GM18858 (cell line): ENCODE measurements at regions not wholly inside any gene's neighbourhood (a gene's known extent, or its start where the extent isn't known, plus 50 kb on each side); places are given as distances from the start of the nearest gene placed in this dataset.

Experiments used
- ATAC-seq: cut with Tn5 transposase; IDR thresholded peaks from one replicate; pipeline ENCODE4 v1.9.1; 2021; ENCODE audit not compliant: unreplicated experiment

DNA sequence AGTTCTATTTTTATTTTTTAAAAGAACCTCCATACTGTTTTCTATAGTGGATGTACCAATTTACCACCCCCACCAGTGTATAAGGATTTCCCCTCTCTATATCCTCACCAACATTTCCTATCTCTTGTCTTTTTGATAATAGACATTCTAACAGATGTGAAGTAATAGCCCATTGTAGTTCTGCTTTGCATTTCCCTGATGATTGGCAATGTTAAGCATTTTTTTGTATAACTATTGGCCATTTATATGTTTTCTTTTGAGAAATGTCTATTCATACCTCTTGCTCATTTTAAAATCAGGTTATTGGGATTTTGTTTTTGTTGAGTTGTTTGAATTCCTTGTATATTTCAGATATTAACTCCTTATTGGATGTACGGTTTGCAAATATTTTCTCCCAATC, 251.1 kb upstream of the HTR2C start:
- no peak for ATAC-seq

DNA sequence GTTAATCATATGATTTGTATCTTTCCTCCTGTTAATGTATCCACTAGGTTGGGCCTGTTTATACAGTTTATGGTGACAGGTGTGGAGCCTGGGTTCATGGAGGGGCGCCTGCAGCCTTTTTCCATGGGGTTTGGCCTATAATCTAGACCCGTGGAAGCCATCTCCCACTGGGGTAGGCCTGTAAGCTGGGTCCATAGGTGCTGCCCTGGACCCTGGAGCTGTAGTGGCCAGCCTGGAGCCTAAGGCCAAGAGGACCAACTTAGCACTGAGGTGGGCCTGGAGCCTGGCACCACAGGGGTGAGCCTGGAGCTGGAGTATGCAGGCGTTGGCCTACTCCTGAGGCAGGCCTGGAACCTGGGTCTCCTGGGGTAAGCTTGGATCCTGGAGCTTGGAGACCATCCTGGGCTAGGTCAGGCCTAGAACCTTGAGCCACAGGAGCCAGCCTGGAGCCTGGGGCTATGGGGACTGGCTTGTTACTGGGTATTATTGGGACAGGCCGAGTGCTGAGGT, 249.4 kb upstream of the HTR2C start:
- no peak for ATAC-seq

DNA sequence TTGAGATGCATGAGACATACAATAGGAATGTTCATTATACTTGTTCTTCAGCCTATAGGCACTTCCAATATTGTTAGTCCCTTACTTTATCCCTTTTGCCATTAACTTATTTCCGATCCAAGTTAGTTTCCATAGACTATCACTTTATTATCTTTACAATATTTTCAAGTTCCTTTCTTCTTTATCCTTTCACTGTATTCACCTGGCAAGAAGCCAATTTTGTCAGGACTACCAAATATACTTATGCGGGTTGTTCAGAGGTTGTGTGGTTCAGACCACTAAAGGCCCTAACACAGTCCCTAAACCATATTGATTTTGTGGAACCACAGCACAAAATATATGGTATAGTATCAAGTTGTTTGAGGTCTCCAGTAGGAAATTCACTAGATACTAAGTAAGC, 245.0 kb upstream of the HTR2C start:
- no peak for ATAC-seq

DNA sequence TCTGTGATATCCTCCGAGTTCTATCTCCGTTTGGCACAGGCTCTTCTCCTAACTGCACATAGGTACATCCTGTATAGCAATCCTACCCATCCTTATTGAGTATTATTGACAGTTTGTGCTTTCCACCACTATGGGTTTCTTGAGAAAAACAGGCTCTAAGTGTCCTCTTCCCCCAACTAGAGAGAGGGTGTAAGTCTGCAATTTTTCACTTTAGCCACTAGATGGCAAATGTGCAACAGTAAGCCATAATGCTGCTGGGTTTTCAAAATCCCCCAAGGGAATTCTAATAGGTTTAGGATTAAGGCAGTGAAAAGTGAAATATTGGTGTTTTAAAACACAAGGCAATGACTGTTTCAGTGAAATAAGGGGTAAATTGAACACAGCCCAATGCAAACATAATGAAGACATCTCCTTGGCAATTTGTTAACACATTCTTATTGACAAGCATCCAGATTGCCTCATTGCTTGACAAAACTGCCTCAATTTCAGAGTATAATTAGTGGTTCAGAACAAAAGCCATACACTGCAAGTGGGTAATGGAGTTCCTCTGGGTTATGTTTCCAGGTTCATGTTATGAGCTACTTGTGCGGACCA, 239.0 kb upstream of the HTR2C start:
- ATAC-seq, result peak; percentile 97

DNA sequence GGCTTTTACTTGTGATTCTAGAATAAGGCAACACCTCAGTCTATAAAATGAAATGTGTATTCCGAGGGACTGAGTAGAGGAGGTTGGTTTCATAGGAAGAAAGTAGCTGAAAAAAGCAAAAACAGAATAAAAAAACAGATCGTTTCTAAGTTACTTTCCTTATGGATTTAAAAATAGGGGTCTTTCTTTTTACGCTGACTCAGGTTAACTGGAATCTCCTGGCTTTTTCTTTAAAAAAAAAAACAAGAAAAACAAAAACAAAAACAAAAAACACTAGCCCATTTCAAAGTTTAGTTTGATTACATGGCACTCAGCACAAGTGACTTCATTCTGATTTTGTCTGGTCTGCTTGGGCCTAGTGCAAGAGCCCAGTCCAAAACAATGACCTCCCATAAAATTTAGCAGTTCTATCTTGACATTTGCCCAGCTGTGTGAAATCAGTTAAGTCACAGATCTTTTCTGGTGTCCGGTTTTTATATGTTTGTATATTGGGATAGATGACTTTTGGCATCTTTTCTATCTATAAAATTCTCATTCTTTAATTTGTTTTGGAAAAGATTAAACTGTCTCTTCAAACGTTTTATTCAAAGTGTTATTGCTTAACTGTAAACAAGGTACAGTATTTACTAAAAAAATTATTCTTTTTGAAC, 222.7 kb upstream of the HTR2C start:
- ATAC-seq, result no peak

DNA sequence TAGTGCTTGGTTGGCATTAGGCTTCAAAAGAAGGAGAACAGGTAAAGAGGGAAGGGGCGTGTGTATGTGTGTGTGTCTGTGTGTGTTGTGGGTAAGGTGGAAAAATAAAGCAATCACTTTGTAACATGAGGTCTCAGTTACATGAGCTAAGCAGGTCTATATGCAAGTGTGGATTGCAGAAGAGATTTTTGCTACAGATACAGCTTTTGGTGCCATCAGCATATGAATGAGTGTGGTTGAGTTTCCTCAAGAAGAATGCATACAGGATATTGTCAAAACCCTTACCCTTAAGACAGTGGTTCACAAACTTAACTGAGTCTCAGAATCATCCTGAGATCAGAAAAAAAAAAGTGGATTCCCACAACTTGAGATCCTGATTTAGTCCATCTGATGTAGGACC, 220.5 kb upstream of the HTR2C start:
- ATAC-seq, result no peak

DNA sequence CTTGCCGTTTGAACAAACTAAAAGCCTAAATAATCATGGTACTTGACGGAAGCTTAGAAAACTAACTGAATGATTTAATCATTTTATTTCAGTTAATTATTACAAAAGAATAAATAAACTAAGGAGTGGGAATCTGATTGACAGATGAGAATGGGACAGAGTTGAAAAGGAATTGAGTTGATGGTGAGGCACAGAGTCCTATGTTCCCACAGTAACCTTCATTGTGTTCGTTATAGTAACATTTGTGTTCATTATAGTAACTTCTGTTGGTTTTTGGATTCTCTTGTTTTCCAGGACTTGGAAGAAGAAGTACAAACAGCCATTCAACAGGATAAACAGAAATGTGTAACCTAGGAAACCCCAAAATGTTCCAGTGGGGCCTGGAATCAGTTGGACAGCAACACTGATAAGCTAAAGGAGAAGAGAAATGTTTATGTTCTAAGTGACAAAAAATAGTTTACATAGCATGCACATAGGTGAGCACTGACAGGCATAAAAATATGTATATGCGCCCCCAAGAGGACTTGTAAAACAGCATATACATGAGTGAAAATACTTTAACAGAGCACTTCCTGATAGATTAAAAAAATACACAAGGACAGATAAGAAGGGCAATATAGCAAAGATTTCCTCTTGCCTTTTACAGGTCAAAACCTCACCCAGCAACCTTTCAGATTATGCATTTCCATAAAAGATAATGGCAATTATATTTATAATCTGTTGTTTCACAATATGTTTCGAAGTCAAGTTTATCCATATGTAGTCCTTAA, 218.6 kb upstream of the HTR2C start:
- no peak for ATAC-seq

DNA sequence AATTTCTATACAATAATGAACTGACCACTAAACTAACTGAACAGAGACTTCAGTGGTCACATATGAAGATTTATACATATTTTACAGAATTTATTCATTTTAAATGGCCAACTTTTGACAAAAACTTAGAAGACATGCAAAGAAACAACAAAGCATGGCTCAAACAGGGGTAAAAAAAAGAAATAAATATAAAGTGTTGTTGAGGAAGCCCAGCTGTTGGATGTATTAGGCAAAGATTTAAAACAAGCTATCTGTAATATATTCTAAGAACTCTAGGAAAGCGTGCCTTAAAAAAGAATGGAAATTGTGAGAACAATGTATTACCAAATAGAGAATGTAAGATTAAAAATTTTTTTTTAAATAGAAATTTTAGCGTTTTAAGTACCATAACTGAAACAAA, 210.9 kb upstream of the HTR2C start:
- no peak for ATAC-seq

DNA sequence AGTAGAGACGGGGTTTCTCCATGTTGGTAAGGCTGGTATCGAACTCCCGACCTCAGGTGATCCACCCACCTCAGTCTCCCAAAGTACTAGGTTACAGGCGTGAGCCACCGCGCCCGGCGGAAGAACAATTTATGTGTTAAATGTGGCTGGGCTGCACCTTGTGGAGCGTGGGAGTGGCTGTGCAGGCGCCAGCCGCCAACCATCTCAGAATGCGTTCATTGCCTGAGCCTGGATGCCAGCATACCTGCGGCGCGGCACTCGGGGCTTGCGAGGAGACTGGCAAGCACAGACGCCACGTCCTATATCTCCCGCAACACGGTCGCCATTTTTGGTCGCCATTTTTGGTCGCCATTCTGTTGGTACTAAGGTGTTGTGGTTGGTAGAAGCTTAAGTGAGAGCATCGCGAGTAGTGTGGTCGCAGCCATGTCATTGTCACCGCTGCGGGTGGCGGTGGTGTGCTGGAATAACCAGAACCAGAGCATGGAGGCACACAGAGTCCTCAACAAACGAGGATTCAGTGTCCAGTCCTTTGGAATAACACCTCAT, 193.6 kb upstream of the HTR2C start:
- no peak for ATAC-seq
